D721Med (cell line): ENCODE measurements at regions not wholly inside any gene's neighbourhood (a gene's known extent, or its start where the extent isn't known, plus 50 kb on each side); places are given as distances from the start of the nearest gene placed in this dataset.

ENCODE experiments used
- DNase-seq: peaks from one replicate; pipeline ENCODE4 v3.0.0; 2011; ENCODE audit warnings: low spot score; ENCODE audit not compliant: insufficient read length
- FAIRE-seq: peaks from 2 replicates; lab custom pipeline; 2011; peaks lifted over from hg19 to GRCh38; lab: Jason Lieb, UNC
- TF ChIP-seq, protein P1 (sequence below): IDR thresholded peaks from 2 replicates; pipeline ENCODE4 v1.5.1; 2012; ENCODE audit warnings: mild to moderate bottlenecking, control low read depth; ENCODE audit not compliant: insufficient read depth; ENCODE audit errors: missing control alignments

DNA sequence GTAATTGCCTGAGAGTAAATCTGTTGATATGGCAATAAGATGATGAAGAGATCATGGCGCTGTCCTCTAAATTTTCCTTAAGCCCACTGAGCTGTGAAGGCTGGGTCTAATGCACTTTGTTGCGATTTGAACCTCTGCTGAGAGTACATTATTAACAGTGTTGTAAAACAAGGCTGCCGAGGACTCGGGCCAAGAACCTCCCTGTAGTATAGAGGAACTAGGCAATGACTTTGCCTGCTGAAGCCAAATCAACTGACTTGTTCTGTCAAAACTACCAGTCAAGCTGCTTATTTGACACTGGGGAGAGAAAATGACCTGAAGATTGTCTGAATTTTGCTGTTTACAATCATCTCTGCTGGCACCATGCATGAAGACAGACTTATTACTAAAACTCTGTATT is 1154.7 kb downstream of the DTWD2 start:
- no peak for FAIRE-seq
- DNase-seq, result no peak
- TF ChIP-seq, protein P1, sequence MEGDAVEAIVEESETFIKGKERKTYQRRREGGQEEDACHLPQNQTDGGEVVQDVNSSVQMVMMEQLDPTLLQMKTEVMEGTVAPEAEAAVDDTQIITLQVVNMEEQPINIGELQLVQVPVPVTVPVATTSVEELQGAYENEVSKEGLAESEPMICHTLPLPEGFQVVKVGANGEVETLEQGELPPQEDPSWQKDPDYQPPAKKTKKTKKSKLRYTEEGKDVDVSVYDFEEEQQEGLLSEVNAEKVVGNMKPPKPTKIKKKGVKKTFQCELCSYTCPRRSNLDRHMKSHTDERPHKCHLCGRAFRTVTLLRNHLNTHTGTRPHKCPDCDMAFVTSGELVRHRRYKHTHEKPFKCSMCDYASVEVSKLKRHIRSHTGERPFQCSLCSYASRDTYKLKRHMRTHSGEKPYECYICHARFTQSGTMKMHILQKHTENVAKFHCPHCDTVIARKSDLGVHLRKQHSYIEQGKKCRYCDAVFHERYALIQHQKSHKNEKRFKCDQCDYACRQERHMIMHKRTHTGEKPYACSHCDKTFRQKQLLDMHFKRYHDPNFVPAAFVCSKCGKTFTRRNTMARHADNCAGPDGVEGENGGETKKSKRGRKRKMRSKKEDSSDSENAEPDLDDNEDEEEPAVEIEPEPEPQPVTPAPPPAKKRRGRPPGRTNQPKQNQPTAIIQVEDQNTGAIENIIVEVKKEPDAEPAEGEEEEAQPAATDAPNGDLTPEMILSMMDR, result no peak

DNA sequence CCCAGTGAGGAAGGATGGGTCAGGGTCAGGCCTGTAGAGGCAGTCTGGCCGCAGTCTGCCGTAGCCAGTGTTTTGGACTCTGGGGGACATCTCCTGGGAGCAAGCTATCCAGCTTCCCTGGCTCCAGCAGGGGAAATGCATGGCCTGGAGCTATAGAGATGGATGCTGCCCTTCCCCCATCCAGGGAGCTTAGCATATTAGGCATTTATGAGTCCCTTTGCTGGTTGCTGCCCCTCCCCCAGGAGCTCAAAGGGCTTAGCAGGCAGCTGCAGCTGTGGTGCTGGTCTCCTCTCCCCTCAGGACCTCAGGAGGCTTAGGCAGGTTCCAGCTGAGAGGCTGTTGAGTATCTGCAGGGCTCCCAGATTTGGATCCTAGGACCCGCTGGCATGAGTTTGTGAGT is 1158.7 kb downstream of the DTWD2 start:
- FAIRE-seq (no peak), DNase-seq (no peak)
- TF ChIP-seq, protein P1, result no peak

DNA sequence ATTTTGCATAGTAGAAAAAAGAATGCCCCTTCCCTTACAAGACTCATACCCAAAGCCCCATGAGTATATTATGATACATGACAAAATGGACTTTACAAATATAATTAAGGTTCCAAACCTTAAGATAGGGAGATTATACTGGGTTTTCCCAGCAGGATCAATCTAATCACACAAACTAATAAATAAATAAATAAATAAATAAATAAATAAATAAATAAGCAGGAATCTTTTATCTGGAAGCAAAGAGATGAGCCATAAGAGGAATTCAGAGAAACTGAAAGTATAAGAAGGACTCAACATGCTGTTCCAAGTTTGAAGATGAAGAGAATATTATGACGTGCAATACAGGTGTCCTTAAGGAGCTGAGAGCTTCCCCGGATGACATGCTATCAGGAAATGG is 1174.5 kb downstream of the DTWD2 start:
- TF ChIP-seq, protein P1, result no peak
- no peak for FAIRE-seq

DNA sequence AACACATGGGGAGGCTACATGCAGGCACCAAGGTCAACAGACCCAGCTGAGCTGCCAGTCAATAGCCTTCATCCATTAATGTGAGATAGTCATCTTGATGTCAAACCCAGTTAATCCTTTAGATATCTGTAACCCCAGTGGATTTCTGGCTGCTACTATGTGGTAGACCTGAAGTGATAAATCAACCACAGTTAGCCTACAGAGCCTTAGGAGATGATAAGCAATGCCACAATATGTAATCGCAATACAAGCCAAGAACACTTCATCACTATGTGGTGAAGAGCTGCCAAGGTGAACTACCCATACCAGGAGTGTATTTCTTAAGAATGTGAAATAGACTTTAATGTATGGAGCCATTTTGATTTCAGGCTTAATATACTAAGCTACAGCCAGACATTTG is 1175.5 kb downstream of the DTWD2 start:
- DNase-seq, result no peak
- TF ChIP-seq, protein P1, result no peak
- no peak for FAIRE-seq

More for the DNA sequence above, 1174.5 kb downstream of the DTWD2 start:
- no peak for DNase-seq

DNA sequence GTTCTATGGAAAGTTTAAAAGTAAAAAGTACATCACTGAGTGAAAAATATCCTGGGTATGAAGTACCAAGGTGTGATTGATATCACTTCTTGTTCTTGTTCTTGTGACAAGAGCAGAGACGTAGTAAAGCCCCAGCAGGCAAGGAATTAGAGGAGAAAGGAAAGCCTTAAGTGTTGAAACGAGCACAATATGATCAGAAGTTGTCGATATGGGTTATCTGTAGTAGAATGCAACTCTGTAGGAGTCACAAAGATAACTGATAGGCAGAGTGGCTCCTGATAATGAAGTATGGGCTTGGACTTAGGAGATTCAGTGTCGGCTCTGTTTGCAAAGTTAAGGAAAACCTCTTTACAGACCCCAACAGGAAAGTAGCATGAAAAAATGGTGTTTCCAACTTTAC is 1179.1 kb downstream of the DTWD2 start:
- no peak for FAIRE-seq
- DNase-seq, result no peak

DNA sequence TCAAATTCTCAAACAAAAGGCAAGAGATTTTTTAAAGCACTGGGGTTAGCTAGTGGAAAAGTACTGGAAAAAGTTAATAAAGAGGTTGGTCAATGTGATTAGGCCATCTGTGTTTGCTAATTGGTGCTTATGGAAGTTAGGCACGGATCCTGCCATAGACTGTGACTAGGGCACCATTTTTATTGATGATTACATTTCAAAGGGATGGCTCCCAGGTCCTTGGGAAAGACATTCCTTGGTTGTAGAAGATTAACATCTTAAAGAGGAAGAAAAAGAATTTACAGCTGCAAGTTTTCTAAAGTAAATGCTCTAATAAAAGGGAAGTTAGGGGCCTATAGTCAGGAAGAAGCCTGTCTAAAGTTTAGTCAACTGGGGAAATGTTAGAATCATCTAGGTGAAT is 1183.3 kb downstream of the DTWD2 start:
- TF ChIP-seq, protein P1, result no peak
- no peak for DNase-seq
- no peak for FAIRE-seq

More for the DNA sequence above, 1179.1 kb downstream of the DTWD2 start:
- TF ChIP-seq, protein P1, result no peak

DNA sequence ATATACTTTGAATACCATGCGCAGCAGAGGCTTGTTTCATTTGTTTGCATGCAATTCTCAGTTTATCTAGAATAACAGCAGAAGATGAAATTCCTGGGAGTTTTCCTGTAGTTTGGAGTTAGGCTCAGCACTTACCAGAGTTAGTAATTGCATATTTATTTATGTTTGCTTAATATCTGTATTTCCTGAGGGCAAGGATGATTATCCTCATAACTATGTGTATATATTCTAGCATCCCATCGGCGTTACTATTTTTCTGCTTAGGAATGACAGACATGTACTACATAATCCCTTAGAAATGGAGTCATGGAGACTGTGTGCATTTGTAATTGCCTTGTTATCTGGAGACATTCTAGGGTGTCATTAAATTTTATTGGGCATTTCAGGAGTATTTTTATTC is 1184.8 kb downstream of the DTWD2 start:
- FAIRE-seq, result no peak
- DNase-seq, result no peak
- TF ChIP-seq, protein P1, result no peak
